DOHH2 (cell line): ENCODE measurements at regions not wholly inside any gene's neighbourhood (a gene's known extent, or its start where the extent isn't known, plus 50 kb on each side); places are given as distances from the start of the nearest gene placed in this dataset.

Experiments used
- EZH2phosphoT487 ChIP-seq: fragments of 200-600 bp; sonication (generic); IDR thresholded peaks from 2 replicates; pipeline ENCODE4 v1.6.1; 2017; ENCODE audit warnings: borderline replicate concordance, mild to moderate bottlenecking, antibody characterized with exemption, low read length, moderate library complexity, mixed read lengths
- TF ChIP-seq, protein P1 (sequence below): fragments of 200-600 bp; sonication (generic); IDR thresholded peaks from one replicate; pipeline ENCODE4 v1.5.1; 2014; ENCODE audit warnings: antibody characterized with exemption, mild to moderate bottlenecking, low read depth, low read length; ENCODE audit not compliant: poor library complexity, severe bottlenecking

GRCh38 chr9:88783711-88784083 lies 207.6 kb upstream of the S1PR3 start:
- TF ChIP-seq, protein P1, sequence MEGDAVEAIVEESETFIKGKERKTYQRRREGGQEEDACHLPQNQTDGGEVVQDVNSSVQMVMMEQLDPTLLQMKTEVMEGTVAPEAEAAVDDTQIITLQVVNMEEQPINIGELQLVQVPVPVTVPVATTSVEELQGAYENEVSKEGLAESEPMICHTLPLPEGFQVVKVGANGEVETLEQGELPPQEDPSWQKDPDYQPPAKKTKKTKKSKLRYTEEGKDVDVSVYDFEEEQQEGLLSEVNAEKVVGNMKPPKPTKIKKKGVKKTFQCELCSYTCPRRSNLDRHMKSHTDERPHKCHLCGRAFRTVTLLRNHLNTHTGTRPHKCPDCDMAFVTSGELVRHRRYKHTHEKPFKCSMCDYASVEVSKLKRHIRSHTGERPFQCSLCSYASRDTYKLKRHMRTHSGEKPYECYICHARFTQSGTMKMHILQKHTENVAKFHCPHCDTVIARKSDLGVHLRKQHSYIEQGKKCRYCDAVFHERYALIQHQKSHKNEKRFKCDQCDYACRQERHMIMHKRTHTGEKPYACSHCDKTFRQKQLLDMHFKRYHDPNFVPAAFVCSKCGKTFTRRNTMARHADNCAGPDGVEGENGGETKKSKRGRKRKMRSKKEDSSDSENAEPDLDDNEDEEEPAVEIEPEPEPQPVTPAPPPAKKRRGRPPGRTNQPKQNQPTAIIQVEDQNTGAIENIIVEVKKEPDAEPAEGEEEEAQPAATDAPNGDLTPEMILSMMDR, result no peak
- no peak for TF ChIP-seq EZH2phosphoT487
